GM23338 (cell line): ENCODE measurements at regions not wholly inside any gene's neighbourhood (a gene's known extent, or its start where the extent isn't known, plus 50 kb on each side); places are given as distances from the start of the nearest gene placed in this dataset.

Source experiments
- CREB1 ChIP-seq: fragments of 250-450 bp; sonication (Bioruptor Pico); IDR thresholded peaks from 2 replicates; pipeline ENCODE4 v1.5.0; 2020; ENCODE audit warnings: low read depth, mild to moderate bottlenecking, moderate library complexity
- EZH2 ChIP-seq: fragments of 200-600 bp; sonication (generic); IDR thresholded peaks from one replicate; pipeline ENCODE4 v1.8.0; 2017; ENCODE audit warnings: antibody characterized with exemption, mild to moderate bottlenecking, low read depth; ENCODE audit not compliant: unreplicated experiment
- EZH2phosphoT487 ChIP-seq: fragments of 200-600 bp; sonication (generic); IDR thresholded peaks from one replicate; pipeline ENCODE4 v1.8.1; 2018; ENCODE audit warnings: antibody characterized with exemption; ENCODE audit not compliant: unreplicated experiment
- JUNB ChIP-seq: IDR thresholded peaks from one replicate; pipeline ENCODE4 v1.6.1; 2016; ENCODE audit warnings: antibody characterized with exemption; ENCODE audit not compliant: unreplicated experiment
- NANOG ChIP-seq: IDR thresholded peaks from 2 replicates; pipeline ENCODE4 v1.6.1; 2016; ENCODE audit warnings: antibody characterized with exemption, borderline replicate concordance
- POLR2AphosphoS5 ChIP-seq: IDR thresholded peaks from 2 replicates; pipeline ENCODE4 v1.6.1; 2016; ENCODE audit warnings: antibody characterized with exemption, low read depth
- REST ChIP-seq: IDR thresholded peaks from one replicate; pipeline ENCODE4 v1.6.1; 2018; ENCODE audit warnings: antibody characterized with exemption; ENCODE audit not compliant: unreplicated experiment
- STAT1 ChIP-seq: IDR thresholded peaks from one replicate; pipeline ENCODE4 v1.6.1; 2016; ENCODE audit warnings: antibody characterized with exemption; ENCODE audit not compliant: unreplicated experiment
- ZNF331 ChIP-seq: fragments of 250-450 bp; sonication (Bioruptor Pico); IDR thresholded peaks from 2 replicates; pipeline ENCODE4 v1.5.0; 2020; ENCODE audit warnings: low read depth, mild to moderate bottlenecking, moderate library complexity
- TF ChIP-seq, protein P1 (sequence below), 2 experiments: fragments of 200-600 bp in 1 of 2; sonication (generic) in 1 of 2; conservative IDR thresholded peaks; 2 replicates each; pipeline versions ENCODE4 v1.5.1 to v1.6.1; 2016 to 2017; ENCODE audit warnings: antibody characterized with exemption in 2 of 2, low read depth in 2 of 2, mild to moderate bottlenecking in 2 of 2, moderate library complexity in 1 of 2
- TF ChIP-seq, protein P2 (sequence below): IDR thresholded peaks from 2 replicates; pipeline ENCODE4 v1.6.1; 2016; ENCODE audit warnings: antibody characterized with exemption

DNA sequence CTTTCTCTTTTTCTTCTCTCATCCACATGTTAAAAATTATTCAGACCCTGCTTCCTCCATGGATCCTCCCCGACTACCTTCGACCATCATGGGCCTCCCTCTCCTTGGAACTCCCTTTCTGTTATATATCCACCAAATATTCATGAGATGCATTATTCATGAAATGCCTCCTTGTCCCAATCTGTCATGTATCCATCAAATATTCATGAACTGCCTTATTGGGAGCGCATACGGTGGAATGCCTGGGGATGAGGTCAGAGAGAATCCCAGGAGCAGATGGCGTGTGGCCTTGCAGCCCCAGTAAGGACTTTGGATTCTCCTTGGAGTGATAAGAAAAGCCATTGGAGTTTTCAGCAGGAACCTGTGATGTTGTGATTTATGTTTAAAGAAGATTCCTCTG lies 97.0 kb downstream of the NRN1 start:
- TF ChIP-seq EZH2 = no peak
- TF ChIP-seq EZH2phosphoT487 = no peak
- TF ChIP-seq, protein P1, sequence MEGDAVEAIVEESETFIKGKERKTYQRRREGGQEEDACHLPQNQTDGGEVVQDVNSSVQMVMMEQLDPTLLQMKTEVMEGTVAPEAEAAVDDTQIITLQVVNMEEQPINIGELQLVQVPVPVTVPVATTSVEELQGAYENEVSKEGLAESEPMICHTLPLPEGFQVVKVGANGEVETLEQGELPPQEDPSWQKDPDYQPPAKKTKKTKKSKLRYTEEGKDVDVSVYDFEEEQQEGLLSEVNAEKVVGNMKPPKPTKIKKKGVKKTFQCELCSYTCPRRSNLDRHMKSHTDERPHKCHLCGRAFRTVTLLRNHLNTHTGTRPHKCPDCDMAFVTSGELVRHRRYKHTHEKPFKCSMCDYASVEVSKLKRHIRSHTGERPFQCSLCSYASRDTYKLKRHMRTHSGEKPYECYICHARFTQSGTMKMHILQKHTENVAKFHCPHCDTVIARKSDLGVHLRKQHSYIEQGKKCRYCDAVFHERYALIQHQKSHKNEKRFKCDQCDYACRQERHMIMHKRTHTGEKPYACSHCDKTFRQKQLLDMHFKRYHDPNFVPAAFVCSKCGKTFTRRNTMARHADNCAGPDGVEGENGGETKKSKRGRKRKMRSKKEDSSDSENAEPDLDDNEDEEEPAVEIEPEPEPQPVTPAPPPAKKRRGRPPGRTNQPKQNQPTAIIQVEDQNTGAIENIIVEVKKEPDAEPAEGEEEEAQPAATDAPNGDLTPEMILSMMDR (conservative IDR thresholded peaks at IDR 0.05; ENCODE audit: low read depth in 2 of 2) = no peak
- no peak for TF ChIP-seq POLR2AphosphoS5
- no peak for TF ChIP-seq CREB1 (CRISPR knock-in tag)
- TF ChIP-seq, protein P2, sequence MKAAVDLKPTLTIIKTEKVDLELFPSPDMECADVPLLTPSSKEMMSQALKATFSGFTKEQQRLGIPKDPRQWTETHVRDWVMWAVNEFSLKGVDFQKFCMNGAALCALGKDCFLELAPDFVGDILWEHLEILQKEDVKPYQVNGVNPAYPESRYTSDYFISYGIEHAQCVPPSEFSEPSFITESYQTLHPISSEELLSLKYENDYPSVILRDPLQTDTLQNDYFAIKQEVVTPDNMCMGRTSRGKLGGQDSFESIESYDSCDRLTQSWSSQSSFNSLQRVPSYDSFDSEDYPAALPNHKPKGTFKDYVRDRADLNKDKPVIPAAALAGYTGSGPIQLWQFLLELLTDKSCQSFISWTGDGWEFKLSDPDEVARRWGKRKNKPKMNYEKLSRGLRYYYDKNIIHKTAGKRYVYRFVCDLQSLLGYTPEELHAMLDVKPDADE = no peak
- no peak for TF ChIP-seq NANOG
- TF ChIP-seq JUNB = no peak
- no peak for TF ChIP-seq ZNF331 (CRISPR knock-in tag)
- no peak for TF ChIP-seq REST
- TF ChIP-seq STAT1 = no peak
